OCI-LY7 (cell line): ENCODE measurements at regions not wholly inside any gene's neighbourhood (a gene's known extent, or its start where the extent isn't known, plus 50 kb on each side); places are given as distances from the start of the nearest gene placed in this dataset.

Experiments
- BruUV-seq: library from RNA; stranded (reverse); fragments of 400-500 nt; replicated peaks from 2 replicates; lab custom pipeline; 2021; lab: Mats Ljungman, UMichigan
- CTCF ChIA-PET: fragments of 300-600 bp; sonication (Branson Sonifier 250); formaldehyde crosslinking; loops from one replicate; lab custom pipeline; 2022; ENCODE audit warnings: antibody characterized with exemption; ENCODE audit not compliant: unreplicated experiment; lab: Charles Lee
- POLR2A ChIA-PET: fragments of 300-600 bp; sonication (Branson Sonifier 250); formaldehyde crosslinking; loops from one replicate; lab custom pipeline; 2022; ENCODE audit warnings: antibody characterized with exemption; lab: Charles Lee
- DNase-seq: peaks from one replicate; pipeline ENCODE4 v3.0.0-alpha.2; 2015; ENCODE audit warnings: low spot score
- H2AFZ ChIP-seq: fragments of 200-600 bp; sonication (generic), shearing (Covaris generic); 2 replicates; pipeline ENCODE4 v1.6.1; 2014; ENCODE audit warnings: mild to moderate bottlenecking, antibody characterized with exemption, low read length, moderate library complexity
- H3K27ac ChIP-seq: fragments of 200-600 bp; sonication (generic); 2 replicates; pipeline ENCODE4 v1.5.1; 2014; ENCODE audit warnings: mixed run types, low read depth, mild to moderate bottlenecking, moderate library complexity, low read length, inconsistent platforms; ENCODE audit not compliant: poor library complexity, severe bottlenecking
- H3K36me3 ChIP-seq: fragments of 200-600 bp; sonication (generic); 2 replicates; pipeline ENCODE4 v1.6.1; 2014; ENCODE audit warnings: mild to moderate bottlenecking, antibody characterized with exemption, low read length, moderate library complexity, mixed read lengths; ENCODE audit not compliant: insufficient read depth
- H3K4me1 ChIP-seq: fragments of 200-600 bp; sonication (generic); 2 replicates; pipeline ENCODE4 v1.5.1; 2014; ENCODE audit warnings: mild to moderate bottlenecking, low read length; ENCODE audit not compliant: insufficient read depth, poor library complexity, severe bottlenecking
- H3K4me2 ChIP-seq: fragments of 200-600 bp; sonication (generic); 2 replicates; pipeline ENCODE4 v1.6.1; 2014; ENCODE audit warnings: mild to moderate bottlenecking, low read length
- H3K4me3 ChIP-seq: fragments of 200-600 bp; sonication (generic); 2 replicates; pipeline ENCODE4 v1.5.1; 2014; ENCODE audit warnings: mild to moderate bottlenecking, low read depth, low read length; ENCODE audit not compliant: poor library complexity, severe bottlenecking
- H3K79me2 ChIP-seq: fragments of 200-600 bp; sonication (generic); 2 replicates; pipeline ENCODE4 v1.6.1; 2016; ENCODE audit warnings: low read depth, mild to moderate bottlenecking, low read length, moderate library complexity, mixed read lengths; ENCODE audit not compliant: insufficient read depth
- H3K9me2 ChIP-seq: fragments of 200-600 bp; sonication (generic); 2 replicates; pipeline ENCODE4 v1.6.1; 2016; ENCODE audit warnings: mild to moderate bottlenecking, low read length, mixed read lengths; ENCODE audit not compliant: insufficient read depth
- H3K9me3 ChIP-seq: fragments of 200-600 bp; sonication (generic); 2 replicates; pipeline ENCODE4 v1.6.1; 2014; ENCODE audit warnings: mild to moderate bottlenecking, mixed run types, low read length, mixed read lengths
- H4K20me1 ChIP-seq: fragments of 200-600 bp; sonication (generic); 2 replicates; pipeline ENCODE4 v1.6.1; 2014; ENCODE audit warnings: mild to moderate bottlenecking, antibody characterized with exemption, low read length, moderate library complexity, mixed read lengths; ENCODE audit not compliant: insufficient read depth
- EZH2phosphoT487 ChIP-seq: fragments of 200-600 bp; sonication (generic); IDR thresholded peaks from 2 replicates; pipeline ENCODE4 v1.6.1; 2018; ENCODE audit warnings: low read depth, borderline replicate concordance, mild to moderate bottlenecking, mixed run types, antibody characterized with exemption, low read length, moderate library complexity, mixed read lengths
- intact Hi-C: fragments of 100-400 bp; cut with micrococcal nuclease; formaldehyde crosslinking; loops from one replicate; pipeline ENCODE4 v1.10.0; 2022; ENCODE audit not compliant: unreplicated experiment
- TF ChIP-seq, protein P1 (sequence below): fragments of 200-600 bp; sonication (generic); conservative IDR thresholded peaks from 2 replicates; pipeline ENCODE4 v1.5.1; 2014; ENCODE audit warnings: mild to moderate bottlenecking, antibody characterized with exemption, low read length, moderate library complexity, mixed read lengths

DNA sequence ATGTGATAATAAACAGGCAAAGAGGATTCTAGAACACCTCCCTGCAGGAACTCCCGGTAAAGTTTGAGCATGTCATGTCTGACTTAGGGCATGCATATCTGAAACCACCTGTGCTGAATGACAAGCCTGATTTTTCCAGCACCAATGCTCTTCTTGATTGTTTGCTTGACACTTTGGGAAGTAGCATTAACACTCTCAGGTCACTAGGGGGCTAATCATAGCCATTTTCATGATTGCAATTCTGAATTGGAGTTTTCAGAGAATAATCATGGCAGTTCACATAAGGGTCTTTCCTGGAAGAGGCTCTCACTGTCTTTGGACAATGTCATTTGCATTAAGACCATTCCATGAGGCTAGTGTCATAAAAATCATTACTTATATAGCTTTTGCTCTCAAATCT lies 234.4 kb upstream of the MTNR1B start:
- intact Hi-C loops, result no loop called here
- Histone ChIP-seq H3K79me2 (no peaks in the 10 kb centered on the region), H2AFZ (no peak overlapping the region), H3K9me3 (no peaks in the 10 kb centered on the region), H3K27ac (no peak overlapping the region), H3K4me1 (no peaks in the 10 kb centered on the region), H4K20me1 (no peaks in the 10 kb centered on the region), H3K4me2 (no peak overlapping the region), H3K4me3 (no peak overlapping the region), H3K9me2 (no peaks in the 10 kb centered on the region), H3K36me3 (no peaks in the 10 kb centered on the region)
- no TSS peak for BruUV-seq
- CTCF ChIA-PET, result no interaction called here
- POLR2A ChIA-PET, result no interaction called here
- DNase-seq, result no peak
- TF ChIP-seq EZH2phosphoT487, result no peak
- TF ChIP-seq, protein P1, sequence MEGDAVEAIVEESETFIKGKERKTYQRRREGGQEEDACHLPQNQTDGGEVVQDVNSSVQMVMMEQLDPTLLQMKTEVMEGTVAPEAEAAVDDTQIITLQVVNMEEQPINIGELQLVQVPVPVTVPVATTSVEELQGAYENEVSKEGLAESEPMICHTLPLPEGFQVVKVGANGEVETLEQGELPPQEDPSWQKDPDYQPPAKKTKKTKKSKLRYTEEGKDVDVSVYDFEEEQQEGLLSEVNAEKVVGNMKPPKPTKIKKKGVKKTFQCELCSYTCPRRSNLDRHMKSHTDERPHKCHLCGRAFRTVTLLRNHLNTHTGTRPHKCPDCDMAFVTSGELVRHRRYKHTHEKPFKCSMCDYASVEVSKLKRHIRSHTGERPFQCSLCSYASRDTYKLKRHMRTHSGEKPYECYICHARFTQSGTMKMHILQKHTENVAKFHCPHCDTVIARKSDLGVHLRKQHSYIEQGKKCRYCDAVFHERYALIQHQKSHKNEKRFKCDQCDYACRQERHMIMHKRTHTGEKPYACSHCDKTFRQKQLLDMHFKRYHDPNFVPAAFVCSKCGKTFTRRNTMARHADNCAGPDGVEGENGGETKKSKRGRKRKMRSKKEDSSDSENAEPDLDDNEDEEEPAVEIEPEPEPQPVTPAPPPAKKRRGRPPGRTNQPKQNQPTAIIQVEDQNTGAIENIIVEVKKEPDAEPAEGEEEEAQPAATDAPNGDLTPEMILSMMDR, result peak; percentile 46; the same call in 1 of the 2 replicates

DNA sequence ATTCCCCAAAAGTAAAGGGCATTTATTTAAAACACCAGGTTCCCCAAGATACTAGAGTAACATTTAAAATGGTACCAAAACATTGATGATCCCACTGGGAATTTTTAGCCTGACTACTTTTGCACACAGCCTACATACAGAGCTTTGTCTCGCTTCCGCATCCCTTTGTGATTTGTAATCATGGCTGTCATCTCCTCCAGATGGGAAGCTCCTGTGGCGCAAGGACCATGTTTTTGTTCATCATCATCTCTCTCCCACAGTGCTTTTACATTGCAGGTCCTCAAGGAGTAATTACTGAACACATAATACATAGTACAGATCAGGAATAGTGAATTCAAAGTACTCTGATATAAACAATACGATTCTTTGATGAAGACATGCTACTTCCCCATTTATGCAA lies 231.2 kb upstream of the MTNR1B start:
- no peaks in the 10 kb centered on the region for H3K79me2 ChIP-seq
- H3K9me2 ChIP-seq, result no peaks in the 10 kb centered on the region
- no peaks in the 10 kb centered on the region for H4K20me1 ChIP-seq
- no peak overlapping the region for H2AFZ ChIP-seq
- H3K4me1 ChIP-seq, result no peaks in the 10 kb centered on the region
- DNase-seq, result no peak
- POLR2A ChIA-PET, result no interaction called here
- H3K36me3 ChIP-seq, result no peaks in the 10 kb centered on the region
- TF ChIP-seq, protein P1, result no peak
- TF ChIP-seq EZH2phosphoT487, result no peak
- CTCF ChIA-PET, result no interaction called here
- no peak overlapping the region for H3K4me2 ChIP-seq
- intact Hi-C loops, result no loop called here
- H3K27ac ChIP-seq, result no peak overlapping the region
- no peak overlapping the region for H3K4me3 ChIP-seq
- no peaks in the 10 kb centered on the region for H3K9me3 ChIP-seq
- no TSS peak for BruUV-seq

DNA sequence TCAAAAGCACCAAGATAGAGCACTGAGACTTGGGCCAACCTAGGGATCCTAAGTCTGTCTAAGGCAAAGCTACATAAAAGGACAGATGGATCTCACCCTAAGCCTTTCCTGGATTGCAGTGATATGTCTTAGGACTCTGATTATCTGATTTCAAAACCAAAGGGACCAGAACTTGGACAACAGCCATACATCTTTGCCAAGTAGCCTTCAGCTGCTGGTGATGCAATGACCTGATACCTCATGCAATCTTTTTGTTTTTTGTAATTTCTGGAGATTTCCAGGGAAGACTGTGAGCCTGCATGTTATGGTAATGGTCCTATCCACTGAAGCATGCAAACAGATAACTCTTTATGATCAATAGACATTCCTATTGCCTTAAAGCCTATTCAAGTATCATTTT lies 230.4 kb upstream of the MTNR1B start:
- no peak for DNase-seq
- Histone ChIP-seq H3K36me3 (no peaks in the 10 kb centered on the region), H3K9me2 (no peaks in the 10 kb centered on the region), H3K27ac (no peak overlapping the region), H3K4me1 (no peaks in the 10 kb centered on the region), H3K4me2 (no peak overlapping the region), H4K20me1 (no peaks in the 10 kb centered on the region), H3K79me2 (no peaks in the 10 kb centered on the region), H2AFZ (no peak overlapping the region), H3K4me3 (no peak overlapping the region), H3K9me3 (no peaks in the 10 kb centered on the region)
- ChIA-PET POLR2A (no interaction called here), CTCF (no interaction called here)
- BruUV-seq, result no TSS peak
- intact Hi-C loops, result no loop called here
- TF ChIP-seq, protein P1, result no peak
- TF ChIP-seq EZH2phosphoT487, result no peak
